WTC11 (cell line): ENCODE measurements at regions not wholly inside any gene's neighbourhood (a gene's known extent, or its start where the extent isn't known, plus 50 kb on each side); places are given as distances from the start of the nearest gene placed in this dataset.

Experiments used
- AFF4 ChIP-seq: sonication (generic); formaldehyde crosslinking; IDR thresholded peaks from 2 replicates; pipeline ENCODE4 v1.8.1; 2023; ENCODE audit warnings: mild to moderate bottlenecking, missing genetic modification reagents, borderline replicate concordance
- ATF3 ChIP-seq: sonication (generic); formaldehyde crosslinking; conservative IDR thresholded peaks from 2 replicates; pipeline ENCODE4 v1.8.1; 2022; ENCODE audit warnings: mild to moderate bottlenecking, missing genetic modification reagents
- CREB1 ChIP-seq: sonication (generic); formaldehyde crosslinking; IDR thresholded peaks from 2 replicates; pipeline ENCODE4 v1.8.0; 2023; ENCODE audit warnings: mild to moderate bottlenecking, missing genetic modification reagents
- CTCF ChIP-seq: fragments of 200-600 bp; IDR thresholded peaks from 2 replicates; pipeline ENCODE4 v1.8.0; 2022; ENCODE audit warnings: antibody characterized with exemption
- ETV6 ChIP-seq: sonication (generic); formaldehyde crosslinking; IDR thresholded peaks from 2 replicates; pipeline ENCODE4 v1.8.1; 2022; ENCODE audit warnings: mild to moderate bottlenecking, missing genetic modification reagents
- FOXP1 ChIP-seq: sonication (generic); formaldehyde crosslinking; IDR thresholded peaks from 2 replicates; pipeline ENCODE4 v1.8.0; 2022; ENCODE audit warnings: missing genetic modification reagents, mild to moderate bottlenecking, moderate library complexity, borderline replicate concordance
- GABPB1 ChIP-seq: sonication (generic); formaldehyde crosslinking; IDR thresholded peaks from 2 replicates; pipeline ENCODE4 v1.8.1; 2023; ENCODE audit warnings: mild to moderate bottlenecking, missing genetic modification reagents
- RELA ChIP-seq: sonication (generic); formaldehyde crosslinking; IDR thresholded peaks from 2 replicates; pipeline ENCODE4 v1.8.1; 2022; ENCODE audit warnings: missing genetic modification reagents, mild to moderate bottlenecking, borderline replicate concordance

GRCh38 chr6:18883268-18883667 lies 496.1 kb downstream of the RNF144B start:
- TF ChIP-seq CTCF, result no peak
- no peak for TF ChIP-seq CREB1
- no peak for TF ChIP-seq GABPB1 (CRISPR knock-in tag)
- TF ChIP-seq ATF3, result no peak
- TF ChIP-seq FOXP1 (CRISPR knock-in tag), result no peak
- no peak for TF ChIP-seq AFF4 (CRISPR knock-in tag)
- no peak for TF ChIP-seq RELA (CRISPR knock-in tag)
- no peak for TF ChIP-seq ETV6
